ENCODE measurements at regions not wholly inside any gene's neighbourhood (a gene's known extent, or its start where the extent isn't known, plus 50 kb on each side); places are given as distances from the start of the nearest gene placed in this dataset.

- TF ChIP-seq CTCF (IDR thresholded peaks at IDR 0.05) (no peak), POLR2A (IDR thresholded peaks at IDR 0.05) (no peak)
Observed at GRCh38 chr2:7888876-7889275, 793.0 kb upstream of the ID2 start.

All from heart left ventricle (tissue), 13 donors.